A549 (cell line): ENCODE measurements at regions not wholly inside any gene's neighbourhood (a gene's known extent, or its start where the extent isn't known, plus 50 kb on each side); places are given as distances from the start of the nearest gene placed in this dataset.
A peak's percentile ranks its signal among the peaks of the same experiment; 100 is the strongest.
"Not testable (repeated sequence)": the region's sequence is repeated elsewhere in the genome, so short reads cannot be mapped to it uniquely, and the experiment has no call there.

Experiments used
- ATAC-seq, 2 experiments: fragments of 200-7000 bp in 1 of 2; fragments of >200 bp in 1 of 2; cut with Nextera tagmentation in 1 of 2; cut with Tn5 transposase in 1 of 2; 3 replicates each; pipeline versions ENCODE4 v1.8.0 to v1.9.1; 2018 to 2020; ENCODE audit warnings: mild to moderate bottlenecking in 1 of 2, moderate library complexity in 1 of 2
- CTCF ChIA-PET: fragments of 300-600 bp; sonication (Branson Sonifier 250); formaldehyde crosslinking; extraction: SDS; loops from one replicate; lab custom pipeline; 2021; ENCODE audit warnings: antibody characterized with exemption, inconsistent platforms; lab: Yijun Ruan, JAX
- POLR2A ChIA-PET: fragments of 350-600 bp; formaldehyde crosslinking; extraction: SDS; loops from one replicate; lab custom pipeline; 2021; ENCODE audit warnings: antibody characterized with exemption, inconsistent platforms; lab: Yijun Ruan, JAX
- DNase-seq, 2 experiments: peaks; one replicate each; pipeline versions ENCODE4 v3.0.0 to v3.0.0-alpha.2; 2011 to 2016; ENCODE audit warnings: low read depth in 1 of 2, low spot score in 1 of 2
- FAIRE-seq: peaks from 2 replicates; lab custom pipeline; 2011; peaks lifted over from hg19 to GRCh38; lab: Jason Lieb, UNC
- H3K27ac ChIP-seq, 2 experiments: fragments of >200 bp; sonication (Bioruptor Twin); formaldehyde crosslinking; 3 replicates each; pipeline ENCODE4 v1.5.1; 2016 to 2017
- H3K4me1 ChIP-seq: fragments of >200 bp; sonication (Bioruptor Twin); formaldehyde crosslinking; 3 replicates; pipeline ENCODE4 v1.6.1; 2016
- H3K4me2 ChIP-seq: fragments of >200 bp; sonication (Bioruptor Twin); formaldehyde crosslinking; 3 replicates; pipeline ENCODE4 v1.6.1; 2016
- H3K4me3 ChIP-seq: fragments of >200 bp; sonication (Bioruptor Twin); formaldehyde crosslinking; 3 replicates; pipeline ENCODE4 v1.5.1; 2016
- H3K9me3 ChIP-seq: fragments of >200 bp; sonication (Bioruptor Twin); formaldehyde crosslinking; 3 replicates; pipeline ENCODE4 v1.6.1; 2016
- BCL3 ChIP-seq: fragments of >200 bp; sonication (Bioruptor Twin); formaldehyde crosslinking; IDR thresholded peaks from 3 replicates; pipeline ENCODE4 v1.6.1; 2016
- CHD4 ChIP-seq: fragments of 200-600 bp; sonication (generic); IDR thresholded peaks from 2 replicates; pipeline ENCODE4 v1.6.1; 2016; ENCODE audit warnings: antibody characterized with exemption, mild to moderate bottlenecking, borderline replicate concordance
- EHMT2 ChIP-seq: fragments of 200-600 bp; sonication (generic); IDR thresholded peaks from 2 replicates; pipeline ENCODE4 v1.6.1; 2016; ENCODE audit warnings: antibody characterized with exemption, low read depth, mild to moderate bottlenecking, moderate library complexity
- FOSL2 ChIP-seq, 2 experiments: fragments of 450-650 bp in 1 of 2; fragments of >200 bp in 1 of 2; sonication (Bioruptor Twin) in 1 of 2; formaldehyde crosslinking; IDR thresholded peaks; 2 replicates each; pipeline versions ENCODE4 v1.5.0 to v1.6.1; 2016 to 2020; ENCODE audit warnings: mild to moderate bottlenecking in 1 of 2, moderate library complexity in 1 of 2
- MAFK ChIP-seq: fragments of 450-650 bp; IDR thresholded peaks from 2 replicates; pipeline ENCODE4 v1.6.1; 2014; ENCODE audit not compliant: partially characterized antibody
- PHF8 ChIP-seq: fragments of 200-600 bp; sonication (generic); IDR thresholded peaks from 2 replicates; pipeline ENCODE4 v1.6.1; 2016; ENCODE audit warnings: low read depth, mild to moderate bottlenecking, antibody characterized with exemption, moderate library complexity, borderline replicate concordance
- ZSCAN20 ChIP-seq: fragments of 250-450 bp; sonication (Bioruptor Pico); IDR thresholded peaks from 2 replicates; pipeline ENCODE4 v1.8.0; 2022; ENCODE audit warnings: mild to moderate bottlenecking, moderate library complexity
- WGBS: methylation state at CpG from one replicate; pipeline ENCODE4 v1.1.6; 2017; ENCODE audit errors: missing lambda C conversion rate; 5-methylcytosine and 5-hydroxymethylcytosine counted together

DNA sequence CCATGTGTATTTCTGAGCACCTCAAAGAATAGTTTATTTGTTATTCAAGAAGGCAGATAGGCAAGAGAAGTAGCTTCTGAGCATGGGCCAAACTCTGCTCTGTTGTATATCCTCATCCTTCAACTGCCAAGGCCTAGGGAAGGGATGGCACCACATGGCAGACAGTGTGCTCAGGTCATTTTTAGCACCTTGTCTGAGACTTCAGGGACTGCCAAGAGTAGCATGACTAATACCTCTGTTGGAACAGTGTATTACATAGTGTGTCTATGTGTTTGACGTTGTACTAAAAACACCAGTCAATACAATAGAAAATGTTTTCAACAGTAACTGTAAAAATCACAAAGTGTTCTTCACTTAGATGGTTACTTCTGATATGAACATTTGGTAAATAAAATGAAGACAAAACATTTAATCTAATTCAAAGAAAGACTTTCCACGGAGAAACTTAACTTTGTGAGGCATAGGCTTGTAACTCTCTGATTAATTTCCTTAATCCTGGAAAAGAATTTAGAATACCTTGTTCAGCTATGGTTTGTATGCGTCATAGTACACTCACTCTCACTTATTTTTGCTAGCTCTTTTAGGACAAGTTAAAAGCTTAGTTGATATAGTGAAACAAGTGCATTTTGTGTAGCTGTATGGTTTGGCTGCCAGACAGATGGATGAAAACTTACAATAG lies 318.4 kb upstream of the RIOK2 start:
- Histone ChIP-seq H3K27ac (no peak overlapping the region), H3K9me3 (no peaks in the 10 kb centered on the region), H3K4me1 (no peaks in the 10 kb centered on the region), H3K4me2 (no peak overlapping the region), H3K4me3 (no peak overlapping the region)
- WGBS: 27% methylated on average over 3 of the region's 3 CpGs
- ChIA-PET CTCF (no interaction called here), POLR2A (no interaction called here)
- DNase-seq (no peak), ATAC-seq (no peak), FAIRE-seq (no peak)
- no peak for TF ChIP-seq EHMT2
- no peak for TF ChIP-seq ZSCAN20

- CTCF ChIA-PET: no interaction called here
- whole genome bisulfite sequencing: 12% methylated on average over 3 of the region's 3 CpGs
- POLR2A ChIA-PET: no interaction called here
Observed at GRCh38 chr5:97501965-97502305, 318.9 kb upstream of the RIOK2 start.

GRCh38 chr5:97508864-97509263 lies 325.8 kb upstream of the RIOK2 start:
- H3K4me1 ChIP-seq: no peaks in the 10 kb centered on the region
- DNase-seq: no peak
- WGBS: 2% methylated on average over 1 of the region's 1 CpG
- CTCF ChIA-PET: no interaction called here
- no peak for ATAC-seq
- no peak for FAIRE-seq
- POLR2A ChIA-PET: no interaction called here
- no peak for TF ChIP-seq BCL3
- no peak overlapping the region for H3K27ac ChIP-seq
- no peak overlapping the region for H3K4me3 ChIP-seq
- H3K9me3 ChIP-seq: no peaks in the 10 kb centered on the region
- H3K4me2 ChIP-seq: no peak overlapping the region

More at GRCh38 chr5:97501965-97502305, 318.9 kb upstream of the RIOK2 start:
- Histone ChIP-seq H3K4me3 (no peak overlapping the region), H3K9me3 (no peaks in the 10 kb centered on the region), H3K27ac (no peak overlapping the region), H3K4me1 (no peaks in the 10 kb centered on the region), H3K4me2 (no peak overlapping the region)
- FAIRE-seq: no peak
- no peak for DNase-seq
- TF ChIP-seq FOSL2 (IDR thresholded peaks at IDR 0.05) (no peak), FOSL2 (CRISPR knock-in tag; IDR thresholded peaks at IDR 0.05) (peak; percentile 13; the same call in 1 of the 2 replicates), PHF8 (no peak)
- no peak for ATAC-seq

- FAIRE-seq, H3K9me3 ChIP-seq, ATAC-seq, H3K4me2 ChIP-seq, H3K4me3 ChIP-seq, DNase-seq, POLR2A ChIA-PET, H3K4me1 ChIP-seq, H3K27ac ChIP-seq: not testable (repeated sequence)
- WGBS: 49% methylated on average over 22 of the region's 22 CpGs
- CTCF ChIA-PET: interaction anchor here (1.3 kb wide), 1 partner anchor 14 kb away, joined by 3 read pairs; no protein-coding TSS in a partner anchor
Observed at GRCh38 chr5:97519565-97519964, 336.5 kb upstream of the RIOK2 start.

DNA sequence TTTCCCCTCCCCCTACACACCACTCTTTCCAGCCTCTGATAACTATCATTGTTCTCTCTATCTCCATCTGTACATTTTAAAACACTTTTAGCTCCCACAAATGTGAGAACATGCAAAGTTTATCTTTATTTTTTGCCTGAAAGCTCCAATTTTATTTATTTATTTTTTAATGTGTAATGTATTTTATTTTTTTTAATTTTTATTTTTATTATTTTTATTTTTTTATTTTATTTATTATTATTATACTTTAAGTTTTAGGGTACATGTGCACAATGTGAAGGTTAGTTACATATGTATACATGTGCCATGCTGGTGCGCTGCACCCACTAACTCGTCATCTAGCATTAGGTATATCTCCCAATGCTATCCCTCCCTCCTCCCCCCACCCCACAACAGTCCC lies 340.3 kb upstream of the RIOK2 start:
- FAIRE-seq, H3K27ac ChIP-seq, ATAC-seq, POLR2A ChIA-PET, H3K4me3 ChIP-seq, H3K4me1 ChIP-seq, DNase-seq, H3K4me2 ChIP-seq, H3K9me3 ChIP-seq, CTCF ChIA-PET: not testable (repeated sequence)
- 22% methylated on average over 2 of the region's 2 CpGs for WGBS

DNA sequence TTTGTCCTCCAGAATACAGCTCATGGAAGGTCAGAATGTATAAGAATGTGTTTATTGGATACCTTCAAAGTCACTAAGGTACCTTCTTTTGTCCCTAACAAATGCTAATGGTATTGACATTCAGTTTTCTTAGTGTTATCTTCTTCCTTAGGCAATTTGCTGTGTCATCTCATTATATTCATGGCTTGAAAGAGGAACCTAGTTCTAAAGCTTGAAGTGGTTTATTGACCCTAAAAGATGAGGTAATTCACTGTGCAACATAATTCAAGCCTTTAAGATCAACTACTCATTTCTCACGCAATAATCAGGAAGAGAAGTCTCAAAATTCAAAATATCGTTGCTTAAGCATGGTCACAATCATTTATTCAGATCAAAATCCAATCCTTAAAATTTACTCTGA lies 342.7 kb upstream of the RIOK2 start:
- FAIRE-seq (no peak), DNase-seq (no peak), ATAC-seq (no peak)
- Histone ChIP-seq H3K4me2 (no peak overlapping the region), H3K4me1 (no peaks in the 10 kb centered on the region), H3K9me3 (no peaks in the 10 kb centered on the region), H3K27ac (no peak overlapping the region), H3K4me3 (no peak overlapping the region)
- CTCF ChIA-PET: interaction anchor here (1.2 kb wide), 1 partner anchor 8 kb away, joined by 5 read pairs; no protein-coding TSS in a partner anchor
- peak; percentile 5 for TF ChIP-seq MAFK
- TF ChIP-seq CHD4: no peak
- POLR2A ChIA-PET: no interaction called here
- 6% methylated on average over 2 of the region's 2 CpGs for WGBS
